Right cardiac atrium (tissue), 5 donors: ENCODE measurements at regions not wholly inside any gene's neighbourhood (a gene's known extent, or its start where the extent isn't known, plus 50 kb on each side); places are given as distances from the start of the nearest gene placed in this dataset.

Experiments used
- ATAC-seq, 2 donors: fragments of 200-7000 bp; cut with Tn5 transposase; one replicate each; pipeline versions ENCODE4 v1.8.0 to v1.9.1; 2020; ENCODE audit warnings: moderate library complexity in 2 of 2, mild to moderate bottlenecking in 1 of 2
- DNase-seq, 3 donors: peaks; one replicate each; pipeline ENCODE4 v3.0.0-alpha.2; 2020
- H3K27ac ChIP-seq: one replicate; pipeline ENCODE4 v1.5.1; 2013; ENCODE audit warnings: mild to moderate bottlenecking, low read length, control low read depth, moderate library complexity
- H3K27me3 ChIP-seq: one replicate; pipeline ENCODE4 v1.6.1; 2013; ENCODE audit not compliant: control insufficient read depth, insufficient read depth
- H3K4me1 ChIP-seq: one replicate; pipeline ENCODE4 v1.6.1; 2013; ENCODE audit warnings: low read length; ENCODE audit not compliant: control insufficient read depth, insufficient read depth
- H3K4me3 ChIP-seq: one replicate; pipeline ENCODE4 v1.5.1; 2013; ENCODE audit warnings: low read length, control low read depth
- H3K9me3 ChIP-seq: one replicate; pipeline ENCODE4 v1.6.1; 2013; ENCODE audit warnings: low read length; ENCODE audit not compliant: control insufficient read depth
- WGBS: extraction: QIAGEN DNeasy Blood & Tissue Kit; methylation state at CpG from one replicate; pipeline ENCODE4 v1.1.7; 2013; 5-methylcytosine and 5-hydroxymethylcytosine counted together
- intact Hi-C, 4 donors: fragments of 100-400 bp; cut with DNase I; formaldehyde crosslinking; loops; one replicate each; pipeline versions ENCODE4 v1.11.0 to v1.14.0; 2022 to 2023
- donor health status: healthy with polysubstance abuse.
- donor health status: DM: no; HTN: yes; CAD: no.
- donor health status: DM: no; HTN: no; CAD: no.
- donor health status: DM: no; HTN: yes; CAD: no; lungs with severe emphysema.
- donor health status: DM: yes; HTN: yes; CAD: no.

- Histone ChIP-seq H3K4me1 (no peaks in the 10 kb centered on the region), H3K27me3 (no peaks in the 10 kb centered on the region), H3K27ac (no peak overlapping the region), H3K4me3 (no peak overlapping the region), H3K9me3 (no peaks in the 10 kb centered on the region)
- intact Hi-C loops, result loop anchor here (1.0 to 10.0 kb wide), 4 partner anchors 177 to 190 kb away; partner anchors contain the start of gene LINGO1 (in 1 of the 4)
- WGBS, result 65% methylated on average over 2 of the region's 2 CpGs
- ATAC-seq (no peak), DNase-seq (peak in 1 of 3 donors; percentile 14)
Measured at GRCh38 chr15:77821959-77822256, 189.2 kb upstream of the LINGO1 start.

DNA sequence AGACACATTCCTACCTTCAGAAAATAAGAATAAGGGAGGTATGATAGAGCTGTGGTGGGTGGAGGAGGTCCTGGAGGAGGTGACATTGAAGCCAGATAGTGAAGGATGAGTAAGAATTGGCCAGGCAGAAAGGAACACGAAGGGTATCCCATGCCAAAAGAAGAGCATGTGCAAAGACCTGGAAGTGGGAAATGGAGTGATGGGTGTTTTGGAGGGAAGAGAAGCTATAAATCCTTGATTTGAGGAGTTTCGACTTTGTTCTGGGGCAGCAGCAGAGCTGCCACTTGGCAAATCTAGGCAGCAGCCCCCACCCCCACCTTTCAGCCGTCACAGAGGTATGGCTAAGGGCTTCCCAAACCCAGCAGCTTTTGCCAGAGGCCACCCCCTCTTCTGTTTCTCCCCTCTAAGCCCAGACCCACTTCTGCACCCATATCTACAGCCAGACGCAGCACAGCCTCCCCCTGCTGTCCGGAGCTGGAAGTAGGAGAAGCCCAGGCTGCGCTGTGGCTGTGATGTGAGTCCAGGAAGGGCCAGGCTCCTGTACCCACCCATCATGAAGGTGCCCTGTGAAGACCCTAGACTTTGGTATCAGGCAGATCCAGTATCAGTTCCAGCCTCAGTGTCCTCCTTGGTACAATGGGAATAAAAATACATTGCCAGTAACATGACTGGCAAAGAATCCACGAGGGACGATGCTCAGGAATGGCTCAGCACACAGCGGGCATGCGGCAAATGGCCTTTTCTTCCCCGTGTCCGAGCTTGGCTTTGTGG, 188.7 kb upstream of the LINGO1 start:
- H3K27me3 ChIP-seq, result no peaks in the 10 kb centered on the region
- no peak overlapping the region for H3K4me3 ChIP-seq
- no peaks in the 10 kb centered on the region for H3K4me1 ChIP-seq
- no peaks in the 10 kb centered on the region for H3K9me3 ChIP-seq
- H3K27ac ChIP-seq, result no peak overlapping the region
- ATAC-seq (peak; percentile 55 to 73), DNase-seq (peak; percentile 48 to 81 (median 78))
- WGBS, result 39% methylated on average over 12 of the region's 12 CpGs
- intact Hi-C loops, result loop anchor here (1.0 to 10.0 kb wide), 4 partner anchors 177 to 189 kb away; partner anchors contain the start of gene LINGO1 (in 1 of the 4)

- ATAC-seq, result peak; percentile 35 to 38
- intact Hi-C loops, result loop anchor here (5.0 to 10.0 kb wide), 5 partner anchors 155 to 188 kb away; partner anchors contain the start of gene LINGO1 (in 1 of the 4)
- H3K9me3 ChIP-seq, result no peaks in the 10 kb centered on the region
- H3K27ac ChIP-seq, result no peak overlapping the region
- 2% methylated on average over 89 of the region's 89 CpGs for WGBS
- no peaks in the 10 kb centered on the region for H3K4me1 ChIP-seq
- H3K27me3 ChIP-seq, result no peaks in the 10 kb centered on the region
- peak overlapping the region; percentile 39 for H3K4me3 ChIP-seq
- peak in 2 of 3 donors; percentile 22 to 57 for DNase-seq
Measured at GRCh38 chr15:77819851-77820728, 187.4 kb upstream of the LINGO1 start.

GRCh38 chr15:77819048-77819850, 186.5 kb upstream of the LINGO1 start:
- Histone ChIP-seq H3K27me3 (no peaks in the 10 kb centered on the region), H3K4me1 (no peaks in the 10 kb centered on the region), H3K27ac (no peak overlapping the region), H3K9me3 (no peaks in the 10 kb centered on the region), H3K4me3 (peak overlapping the region; percentile 39)
- DNase-seq (peak in 1 of 3 donors; percentile 55), ATAC-seq (no peak)
- intact Hi-C loops, result loop anchor here in 2 of 4 donors (10.0 kb wide), 2 partner anchors 154 to 164 kb away; no protein-coding TSS in a partner anchor
- under 1% methylated on average over 120 of the region's 120 CpGs for WGBS

DNA sequence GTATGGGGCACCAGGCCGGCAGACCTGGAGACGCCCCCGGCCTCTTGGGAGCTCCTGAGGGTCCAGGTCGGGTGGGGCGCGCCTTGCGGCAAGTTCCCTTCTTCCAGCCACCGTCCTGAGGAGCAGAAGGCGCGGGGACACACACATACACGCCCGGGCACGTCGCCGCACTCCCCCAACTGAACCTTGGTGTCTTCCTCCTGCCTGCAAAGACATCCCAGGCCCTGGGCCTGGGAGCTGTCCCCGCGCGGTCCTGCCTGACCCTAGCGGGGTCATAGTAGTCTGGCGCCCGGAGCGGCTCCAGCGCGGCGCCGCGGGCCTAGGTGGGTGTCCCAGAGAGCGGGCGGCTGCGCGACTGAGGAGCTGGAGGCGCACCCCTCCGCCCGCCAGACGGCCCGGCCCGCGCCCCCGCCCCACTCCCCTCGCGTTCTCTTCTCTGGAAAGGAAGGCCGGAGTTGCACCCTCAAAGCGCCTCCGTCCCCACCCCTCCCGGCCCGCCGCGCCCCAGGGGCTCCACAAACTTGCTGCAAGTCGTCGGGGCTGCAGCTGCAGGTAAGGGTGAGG, 185.9 kb upstream of the LINGO1 start:
- ATAC-seq (no peak), DNase-seq (peak in 2 of 3 donors; percentile 25 to 34)
- intact Hi-C loops, result loop anchor here in 2 of 4 donors (10.0 kb wide), 2 partner anchors 154 to 164 kb away; no protein-coding TSS in a partner anchor
- Histone ChIP-seq H3K4me1 (no peaks in the 10 kb centered on the region), H3K27me3 (no peaks in the 10 kb centered on the region), H3K9me3 (no peaks in the 10 kb centered on the region), H3K4me3 (peak overlapping the region; percentile 39), H3K27ac (no peak overlapping the region)
- WGBS, result 11% methylated on average over 50 of the region's 50 CpGs

DNA sequence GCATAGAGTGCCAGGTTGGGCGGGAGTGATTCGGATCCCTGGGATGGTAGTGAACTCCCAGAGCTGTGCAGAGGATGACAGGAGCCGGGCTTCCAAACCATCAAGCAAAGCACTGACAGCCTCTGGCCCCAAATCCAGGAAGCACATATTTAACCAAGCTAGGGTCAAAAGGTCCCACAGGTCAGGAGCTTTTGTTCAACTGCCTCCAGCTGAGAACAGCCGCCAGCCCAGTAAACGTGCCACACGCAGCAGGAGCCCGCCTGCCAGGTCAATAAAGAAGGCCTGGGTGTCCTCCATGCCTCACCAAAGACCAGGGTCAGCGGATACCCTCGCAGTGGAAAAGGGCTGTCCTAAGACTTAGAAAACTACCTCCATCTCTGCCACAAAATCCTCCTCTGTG, 184.7 kb upstream of the LINGO1 start:
- Histone ChIP-seq H3K27me3 (no peaks in the 10 kb centered on the region), H3K4me3 (no peak overlapping the region), H3K4me1 (no peaks in the 10 kb centered on the region), H3K9me3 (no peaks in the 10 kb centered on the region), H3K27ac (no peak overlapping the region)
- intact Hi-C loops, result loop anchor here in 2 of 4 donors (10.0 kb wide), 2 partner anchors 153 to 163 kb away; no protein-coding TSS in a partner anchor
- 88% methylated on average over 9 of the region's 9 CpGs for WGBS
- ATAC-seq (no peak), DNase-seq (peak in 1 of 3 donors; percentile 9)

DNA sequence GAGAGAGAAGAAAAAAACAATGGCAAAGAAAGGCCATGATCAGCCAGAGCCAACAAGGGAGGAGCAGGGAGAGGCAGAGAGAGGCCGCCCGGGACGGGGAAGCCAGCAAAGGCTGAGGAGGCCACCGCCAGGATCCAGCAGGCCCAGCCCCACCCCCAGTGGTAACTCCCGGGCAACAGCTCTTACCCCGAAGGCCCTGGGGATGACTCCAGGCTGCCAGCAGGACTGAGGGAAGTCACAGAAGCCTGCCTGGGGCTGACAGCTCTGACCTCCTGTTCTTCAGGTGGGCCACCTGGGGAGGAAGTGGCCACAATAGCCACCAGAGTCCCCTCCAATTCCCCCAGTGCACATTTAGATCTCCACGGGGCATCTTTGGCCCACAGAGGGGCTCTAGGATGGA, 184.3 kb upstream of the LINGO1 start:
- H3K27me3 ChIP-seq, result no peaks in the 10 kb centered on the region
- ATAC-seq, result no peak
- DNase-seq, result peak in 1 of 3 donors; percentile 17
- intact Hi-C loops, result loop anchor here in 2 of 4 donors (10.0 kb wide), 2 partner anchors 152 to 162 kb away; no protein-coding TSS in a partner anchor
- 72% methylated on average over 7 of the region's 7 CpGs for WGBS
- H3K4me3 ChIP-seq, result no peak overlapping the region
- H3K4me1 ChIP-seq, result no peaks in the 10 kb centered on the region
- no peaks in the 10 kb centered on the region for H3K9me3 ChIP-seq
- H3K27ac ChIP-seq, result no peak overlapping the region

DNA sequence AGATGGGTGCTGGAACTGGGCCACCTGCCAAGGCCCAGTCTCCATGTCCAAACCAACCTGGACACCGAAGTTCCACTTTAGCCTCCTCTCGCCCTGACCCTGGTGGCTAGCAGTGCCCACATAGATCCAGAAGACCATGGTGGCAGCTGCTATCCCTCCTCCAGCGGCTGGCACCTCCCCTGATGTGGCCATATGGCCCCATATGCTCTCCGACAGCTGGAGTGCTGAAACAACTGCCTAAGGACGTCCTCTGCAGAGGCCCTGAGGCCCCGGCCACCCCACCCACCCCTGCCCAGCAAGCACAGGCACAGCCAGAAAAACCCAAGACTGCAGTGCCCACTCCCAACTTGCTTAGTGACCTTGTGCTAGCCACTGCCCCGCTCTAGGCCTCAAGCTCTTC, 182.3 kb upstream of the LINGO1 start:
- H3K4me1 ChIP-seq, result no peaks in the 10 kb centered on the region
- intact Hi-C loops, result loop anchor here in 2 of 4 donors (10.0 kb wide), 2 partner anchors 150 to 160 kb away; no protein-coding TSS in a partner anchor
- no peaks in the 10 kb centered on the region for H3K9me3 ChIP-seq
- H3K4me3 ChIP-seq, result no peak overlapping the region
- ATAC-seq, result no peak
- no peak for DNase-seq
- H3K27ac ChIP-seq, result no peak overlapping the region
- no peaks in the 10 kb centered on the region for H3K27me3 ChIP-seq
- 82% methylated on average over 7 of the region's 7 CpGs for WGBS

GRCh38 chr15:77812664-77813063, 180.0 kb upstream of the LINGO1 start:
- intact Hi-C loops, result loop anchor here in 2 of 4 donors (10.0 kb wide), 2 partner anchors 148 to 158 kb away; no protein-coding TSS in a partner anchor
- Histone ChIP-seq H3K27me3 (no peaks in the 10 kb centered on the region), H3K27ac (no peak overlapping the region), H3K9me3 (no peaks in the 10 kb centered on the region), H3K4me1 (no peaks in the 10 kb centered on the region), H3K4me3 (no peak overlapping the region)
- 76% methylated on average over 10 of the region's 10 CpGs for WGBS
- no peak for DNase-seq
- ATAC-seq, result no peak

DNA sequence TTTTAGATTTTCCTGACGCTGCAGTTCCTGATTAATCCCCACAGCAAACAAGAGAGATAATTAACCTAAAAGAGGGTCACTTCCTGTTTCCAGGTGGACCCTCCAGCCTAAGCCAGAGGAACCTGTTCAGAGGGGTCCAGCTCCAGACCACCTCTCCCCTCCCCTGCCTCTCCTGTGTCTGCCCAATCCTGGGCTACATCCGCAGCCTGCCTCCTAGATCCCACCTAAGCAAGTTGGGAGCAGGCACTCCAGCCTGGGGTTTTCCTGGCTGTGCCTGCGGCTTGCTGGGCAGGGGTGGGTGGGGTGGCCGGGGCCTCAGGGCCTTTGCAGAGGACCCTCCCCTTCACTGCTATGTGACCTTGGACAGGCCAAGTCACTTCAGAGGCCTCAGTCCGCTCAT, 178.6 kb upstream of the LINGO1 start:
- DNase-seq, result no peak
- H3K4me1 ChIP-seq, result no peaks in the 10 kb centered on the region
- H3K27me3 ChIP-seq, result no peaks in the 10 kb centered on the region
- no peak for ATAC-seq
- intact Hi-C loops, result loop anchor here in 2 of 4 donors (10.0 kb wide), 2 partner anchors 146 to 156 kb away; no protein-coding TSS in a partner anchor
- no peak overlapping the region for H3K4me3 ChIP-seq
- no peak overlapping the region for H3K27ac ChIP-seq
- H3K9me3 ChIP-seq, result no peaks in the 10 kb centered on the region
- WGBS, result 58% methylated on average over 5 of the region's 5 CpGs
